IMR-90 (cell line): ENCODE measurements at regions not wholly inside any gene's neighbourhood (a gene's known extent, or its start where the extent isn't known, plus 50 kb on each side); places are given as distances from the start of the nearest gene placed in this dataset.

Experiments
- ATAC-seq: fragments of 200-7000 bp; cut with Tn5 transposase; 2 replicates; pipeline ENCODE4 v1.9.1; 2020; ENCODE audit warnings: low read depth, mild to moderate bottlenecking, moderate library complexity
- BruUV-seq: library from RNA; stranded (reverse); fragments of 400-500 nt; replicated peaks from 2 replicates; lab custom pipeline; 2021; lab: Mats Ljungman, UMichigan
- CTCF ChIA-PET: fragments of 300-600 bp; formaldehyde crosslinking; extraction: SDS; loops from one replicate; lab custom pipeline; 2021; ENCODE audit warnings: antibody characterized with exemption; lab: Yijun Ruan, JAX
- POLR2A ChIA-PET: fragments of 300-600 bp; sonication (Branson Sonifier 250); formaldehyde crosslinking; loops from one replicate; lab custom pipeline; 2022; ENCODE audit warnings: antibody characterized with exemption; ENCODE audit not compliant: unreplicated experiment; lab: Charles Lee
- DNase-seq: peaks from one replicate; pipeline ENCODE4 v3.0.0; 2013
- H2AFZ ChIP-seq: replicated peaks from 2 replicates; pipeline ENCODE3; 2013; ENCODE audit warnings: low read length, mild to moderate bottlenecking; ENCODE audit not compliant: poor library complexity
- H2AK5ac ChIP-seq: 2 replicates; pipeline ENCODE4 v1.6.1; 2013; ENCODE audit warnings: low read depth, low read length, inconsistent platforms
- H2AK9ac ChIP-seq: replicated peaks from 2 replicates; pipeline ENCODE3; 2013; ENCODE audit warnings: mild to moderate bottlenecking, low read depth, low read length, moderate library complexity; ENCODE audit not compliant: poor library complexity
- H2BK120ac ChIP-seq: 2 replicates; pipeline ENCODE4 v1.6.1; 2013; ENCODE audit warnings: low read depth, low read length, inconsistent platforms
- H2BK15ac ChIP-seq: 3 replicates; pipeline ENCODE4 v1.6.1; 2013; ENCODE audit warnings: low read depth, low read length, inconsistent platforms
- H2BK20ac ChIP-seq: 2 replicates; pipeline ENCODE4 v1.6.1; 2013; ENCODE audit warnings: low read depth, mild to moderate bottlenecking, inconsistent platforms, low read length, moderate library complexity
- H2BK5ac ChIP-seq: 2 replicates; pipeline ENCODE4 v1.6.1; 2013; ENCODE audit warnings: mild to moderate bottlenecking, low read depth, low read length, inconsistent platforms; ENCODE audit not compliant: poor library complexity, severe bottlenecking
- H3K14ac ChIP-seq: replicated peaks from 2 replicates; pipeline ENCODE4 v1.6.1; 2013; ENCODE audit warnings: low read depth, low read length, inconsistent platforms
- H3K18ac ChIP-seq: 2 replicates; pipeline ENCODE4 v1.6.1; 2013; ENCODE audit warnings: low read depth, low read length, control low read depth
- H3K23ac ChIP-seq: 2 replicates; pipeline ENCODE4 v1.6.1; 2013; ENCODE audit warnings: low read depth, low read length, inconsistent platforms
- H3K27ac ChIP-seq: 2 replicates; pipeline ENCODE4 v1.5.1; 2013; ENCODE audit warnings: mild to moderate bottlenecking, control low read depth, low read length; ENCODE audit not compliant: insufficient read depth
- H3K27me3 ChIP-seq: 2 replicates; pipeline ENCODE4 v1.6.1; 2013; ENCODE audit warnings: low read length; ENCODE audit not compliant: control insufficient read depth, insufficient read depth
- H3K36me3 ChIP-seq: 2 replicates; pipeline ENCODE4 v1.6.1; 2013; ENCODE audit warnings: low read length, mixed read lengths; ENCODE audit not compliant: control insufficient read depth, insufficient read depth
- H3K4ac ChIP-seq: 2 replicates; pipeline ENCODE4 v1.6.1; 2013; ENCODE audit warnings: low read depth, low read length, inconsistent platforms
- H3K4me1 ChIP-seq: 2 replicates; pipeline ENCODE4 v1.6.1; 2013; ENCODE audit warnings: low read length, mixed read lengths; ENCODE audit not compliant: control insufficient read depth, insufficient read depth
- H3K4me2 ChIP-seq: 2 replicates; pipeline ENCODE4 v1.6.1; 2013; ENCODE audit warnings: low read depth, mild to moderate bottlenecking, control low read depth, low read length, moderate library complexity
- H3K4me3 ChIP-seq: 2 replicates; pipeline ENCODE4 v1.5.1; 2013; ENCODE audit warnings: low read depth, mild to moderate bottlenecking, control low read depth, low read length, moderate library complexity; ENCODE audit not compliant: insufficient read depth
- H3K56ac ChIP-seq: 2 replicates; pipeline ENCODE4 v1.6.1; 2013; ENCODE audit warnings: low read length, inconsistent platforms; ENCODE audit not compliant: insufficient read depth; ENCODE audit errors: extremely low read depth
- H3K79me1 ChIP-seq, 2 experiments: 2 replicates each; pipeline ENCODE4 v1.6.1; 2013; ENCODE audit warnings: low read length in 2 of 2, inconsistent platforms in 1 of 2, low read depth in 1 of 2
- H3K9ac ChIP-seq: 2 replicates; pipeline ENCODE4 v1.6.1; 2013; ENCODE audit warnings: low read depth, low read length, control low read depth
- H3K9me1 ChIP-seq: 2 replicates; pipeline ENCODE4 v1.6.1; 2013; ENCODE audit warnings: low read length, inconsistent platforms; ENCODE audit not compliant: insufficient read depth
- H3K9me3 ChIP-seq: 2 replicates; pipeline ENCODE4 v1.6.1; 2013; ENCODE audit warnings: low read length; ENCODE audit not compliant: control insufficient read depth, insufficient read depth
- H4K20me1 ChIP-seq: 2 replicates; pipeline ENCODE4 v1.6.1; 2013; ENCODE audit warnings: low read length, inconsistent platforms; ENCODE audit not compliant: insufficient read depth
- H4K5ac ChIP-seq: 2 replicates; pipeline ENCODE4 v1.6.1; 2013; ENCODE audit warnings: mild to moderate bottlenecking, low read depth, low read length, control low read depth
- H4K8ac ChIP-seq, 2 experiments: 2 replicates each; pipeline ENCODE4 v1.6.1; 2013; ENCODE audit warnings: low read depth in 2 of 2, low read length in 2 of 2, control low read depth in 1 of 2, inconsistent platforms in 1 of 2
- H4K91ac ChIP-seq: 2 replicates; pipeline ENCODE4 v1.6.1; 2013; ENCODE audit warnings: low read depth, low read length, inconsistent platforms; ENCODE audit not compliant: insufficient read depth
- BHLHE40 ChIP-seq: fragments of 150-350 bp; IDR thresholded peaks from 2 replicates; pipeline ENCODE4 v1.6.1; 2016; ENCODE audit warnings: mild to moderate bottlenecking, low read depth, low read length
- CEBPB ChIP-seq: IDR thresholded peaks from 2 replicates; pipeline ENCODE4 v1.6.1; 2012; ENCODE audit warnings: low read depth, low read length, improper control_type of control experiment
- CTCF ChIP-seq: conservative IDR thresholded peaks from 2 replicates; pipeline ENCODE4 v1.5.1; 2012; ENCODE audit warnings: mild to moderate bottlenecking, low read depth, low read length, improper control_type of control experiment
- ELK1 ChIP-seq: fragments of 150-350 bp; IDR thresholded peaks from 2 replicates; pipeline ENCODE4 v1.6.1; 2016; ENCODE audit warnings: low read depth, mild to moderate bottlenecking, low read length, moderate library complexity, borderline replicate concordance
- FOS ChIP-seq: fragments of 150-350 bp; IDR thresholded peaks from 2 replicates; pipeline ENCODE4 v1.6.1; 2016; ENCODE audit warnings: low read depth, low read length
- MAFK ChIP-seq: IDR thresholded peaks from 2 replicates; pipeline ENCODE4 v1.6.1; 2012; ENCODE audit warnings: low read depth, low read length, improper control_type of control experiment
- MXI1 ChIP-seq: IDR thresholded peaks from 2 replicates; pipeline ENCODE4 v1.6.1; 2012; ENCODE audit warnings: low read depth, mild to moderate bottlenecking, low read length, moderate library complexity, borderline replicate concordance
- NFE2L2 ChIP-seq: fragments of 150-350 bp; IDR thresholded peaks from 2 replicates; pipeline ENCODE4 v1.6.1; 2016; ENCODE audit warnings: low read depth, mild to moderate bottlenecking, low read length
- POLR2A ChIP-seq: IDR thresholded peaks from 2 replicates; pipeline ENCODE4 v1.6.1; 2012; ENCODE audit warnings: mild to moderate bottlenecking, low read depth, low read length
- RAD21 ChIP-seq: IDR thresholded peaks from 2 replicates; pipeline ENCODE4 v1.6.1; 2012; ENCODE audit warnings: low read length, improper control_type of control experiment
- RCOR1 ChIP-seq: IDR thresholded peaks from 2 replicates; pipeline ENCODE4 v1.6.1; 2012; ENCODE audit warnings: mild to moderate bottlenecking, low read length, improper control_type of control experiment; ENCODE audit not compliant: insufficient replicate concordance
- RFX5 ChIP-seq: IDR thresholded peaks from 2 replicates; pipeline ENCODE4 v1.8.0; 2012; ENCODE audit warnings: low read depth, mild to moderate bottlenecking, low read length, moderate library complexity
- SMC3 ChIP-seq: fragments of 150-350 bp; IDR thresholded peaks from 2 replicates; pipeline ENCODE4 v1.6.1; 2016; ENCODE audit warnings: low read depth, mild to moderate bottlenecking, antibody characterized with exemption, low read length, moderate library complexity
- USF2 ChIP-seq: fragments of 150-350 bp; IDR thresholded peaks from 2 replicates; pipeline ENCODE4 v1.6.1; 2017; ENCODE audit warnings: mild to moderate bottlenecking, antibody characterized with exemption, low read length, low read depth
- WGBS, 2 experiments: methylation state at CpG; one replicate each; pipeline versions ENCODE4 v1.1.5 to v1.1.7; 2013; ENCODE audit warnings: missing lambda C conversion rate in 2 of 2; ENCODE audit not compliant: insufficient read length in 1 of 2; ENCODE audit errors: extremely low coverage in 2 of 2; 5-methylcytosine and 5-hydroxymethylcytosine counted together
- dilution Hi-C: fragments of 300-500 bp; cut with HindIII; formaldehyde crosslinking; loops from one replicate; pipeline ENCODE4 v1.14.3; 2018; ENCODE audit warnings: low sequenced_read_pairs; ENCODE audit not compliant: unreplicated experiment
- in situ Hi-C: fragments of 300-500 bp; cut with MboI; formaldehyde crosslinking; loops from 3 replicates; pipeline ENCODE4 v1.14.3; 2019; ENCODE audit warnings: low sequenced_read_pairs, inconsistent platforms, mixed read lengths
- intact Hi-C: fragments of 100-400 bp; cut with micrococcal nuclease; formaldehyde crosslinking; loops from 2 replicates; pipeline ENCODE4 v1.10.0; 2022

- BruUV-seq, result no TSS peak
- Histone ChIP-seq H2BK15ac (no peak overlapping the region), H3K4me1 (peaks cover 3% of the 10 kb centered on the region), H4K8ac (no peak overlapping the region), H3K9ac (no peak overlapping the region), H4K5ac (no peak overlapping the region), H2BK5ac (no peak overlapping the region), H2AK9ac (no peak overlapping the region), H3K27ac (no peak overlapping the region), H3K4me2 (no peak overlapping the region), H2AK5ac (no peak overlapping the region), H3K4me3 (no peak overlapping the region), H2BK20ac (no peak overlapping the region), H3K9me3 (no peaks in the 10 kb centered on the region), H3K27me3 (no peaks in the 10 kb centered on the region), H3K23ac (no peak overlapping the region), H4K91ac (no peak overlapping the region), H2BK120ac (no peak overlapping the region), H3K14ac (no peak overlapping the region), H3K18ac (no peak overlapping the region), H2AFZ (no peak overlapping the region), H3K36me3 (no peaks in the 10 kb centered on the region), H3K4ac (no peak overlapping the region), H3K9me1 (no peaks in the 10 kb centered on the region), H4K20me1 (no peaks in the 10 kb centered on the region), H3K56ac (no peak overlapping the region), H3K79me1 (no peaks in the 10 kb centered on the region)
- intact Hi-C loops, result no loop called here
- DNase-seq (no peak), ATAC-seq (no peak)
- WGBS, 2 experiments, result no CpG with 5 or more reads among the region's 4 CpGs
- TF ChIP-seq MAFK, result no peak
- no peak for TF ChIP-seq SMC3
- no peak for TF ChIP-seq NFE2L2
- no peak for TF ChIP-seq CTCF
- TF ChIP-seq ELK1, result no peak
- TF ChIP-seq POLR2A, result no peak
- TF ChIP-seq MXI1, result no peak
- TF ChIP-seq RFX5, result no peak
- TF ChIP-seq RCOR1, result no peak
- TF ChIP-seq FOS, result no peak
- no peak for TF ChIP-seq USF2
- TF ChIP-seq CEBPB, result no peak
- no peak for TF ChIP-seq RAD21
- no peak for TF ChIP-seq BHLHE40
- ChIA-PET CTCF (no interaction called here), POLR2A (no interaction called here)
- in situ Hi-C loops, result no loop called here
- dilution Hi-C loops, result no loop called here
These were observed 231.6 kb downstream of the NRIP1 start for GRCh38 chr21:14833241-14833640.
